ENCODE measurements at regions not wholly inside any gene's neighbourhood (a gene's known extent, or its start where the extent isn't known, plus 50 kb on each side); places are given as distances from the start of the nearest gene placed in this dataset.

- no peak for DNase-seq (ENCODE audit: low read depth in 2 of 2, low spot score in 1 of 2)
These were observed 381.4 kb downstream of the PLPP3 start for GRCh38 chr1:56197946-56198345.

- DNase-seq (ENCODE audit: low read depth in 2 of 2, low spot score in 1 of 2) = no peak
These were observed 382.5 kb downstream of the PLPP3 start for GRCh38 chr1:56196839-56197238.

GRCh38 chr1:56194701-56195300 lies 384.6 kb downstream of the PLPP3 start:
- DNase-seq (ENCODE audit: low read depth in 2 of 2, low spot score in 1 of 2) = no peak

GRCh38 chr1:56193656-56194055 lies 385.7 kb downstream of the PLPP3 start:
- no peak for DNase-seq (ENCODE audit: low read depth in 2 of 2, low spot score in 1 of 2)

- DNase-seq (ENCODE audit: low read depth in 2 of 2, low spot score in 1 of 2) = no peak
These were observed 388.0 kb downstream of the PLPP3 start for GRCh38 chr1:56191369-56191768.

GRCh38 chr1:56190806-56191365 lies 388.5 kb downstream of the PLPP3 start:
- DNase-seq (ENCODE audit: low read depth in 2 of 2, low spot score in 1 of 2) = no peak

GRCh38 chr1:56189946-56190805 lies 389.2 kb downstream of the PLPP3 start:
- DNase-seq (ENCODE audit: low read depth in 2 of 2, low spot score in 1 of 2) = no peak

- no peak for DNase-seq (ENCODE audit: low read depth in 2 of 2, low spot score in 1 of 2)
These were observed 389.9 kb downstream of the PLPP3 start for GRCh38 chr1:56189454-56189853.

GRCh38 chr1:56188855-56189254 lies 390.5 kb downstream of the PLPP3 start:
- no peak for DNase-seq (ENCODE audit: low read depth in 2 of 2, low spot score in 1 of 2)

GRCh38 chr1:56188221-56188620 lies 391.1 kb downstream of the PLPP3 start:
- no peak for DNase-seq (ENCODE audit: low read depth in 2 of 2, low spot score in 1 of 2)

- DNase-seq (ENCODE audit: low read depth in 2 of 2, low spot score in 1 of 2) = no peak
These were observed 392.0 kb downstream of the PLPP3 start for GRCh38 chr1:56187405-56187804.

GRCh38 chr1:56185493-56185892 lies 393.9 kb downstream of the PLPP3 start:
- DNase-seq (ENCODE audit: low read depth in 2 of 2, low spot score in 1 of 2) = no peak

GRCh38 chr1:56183151-56183550 lies 396.2 kb downstream of the PLPP3 start:
- no peak for DNase-seq (ENCODE audit: low read depth in 2 of 2, low spot score in 1 of 2)

- DNase-seq (ENCODE audit: low read depth in 2 of 2, low spot score in 1 of 2) = no peak
These were observed 398.7 kb downstream of the PLPP3 start for GRCh38 chr1:56180520-56181190.

GRCh38 chr1:56179543-56179942 lies 399.8 kb downstream of the PLPP3 start:
- DNase-seq (ENCODE audit: low read depth in 2 of 2, low spot score in 1 of 2) = no peak

GRCh38 chr1:56175211-56175610 lies 404.2 kb downstream of the PLPP3 start:
- DNase-seq (ENCODE audit: low read depth in 2 of 2, low spot score in 1 of 2) = no peak

GRCh38 chr1:56174176-56174885 lies 405.0 kb downstream of the PLPP3 start:
- no peak for DNase-seq (ENCODE audit: low read depth in 2 of 2, low spot score in 1 of 2)

- no peak for DNase-seq (ENCODE audit: low read depth in 2 of 2, low spot score in 1 of 2)
These were observed 405.6 kb downstream of the PLPP3 start for GRCh38 chr1:56173736-56174135.

- DNase-seq (ENCODE audit: low read depth in 2 of 2, low spot score in 1 of 2) = no peak
These were observed 407.7 kb downstream of the PLPP3 start for GRCh38 chr1:56171670-56172069.

GRCh38 chr1:56170784-56171320 lies 408.5 kb downstream of the PLPP3 start:
- no peak for DNase-seq (ENCODE audit: low read depth in 2 of 2, low spot score in 1 of 2)

- DNase-seq (ENCODE audit: low read depth in 2 of 2, low spot score in 1 of 2) = no peak
These were observed 409.5 kb downstream of the PLPP3 start for GRCh38 chr1:56169856-56170255.

Data from stimulated activated CD8-positive, alpha-beta memory T cell treated with anti-CD3 and anti-CD28 coated beads, Interleukin-4, amount 100 ng/mL, for 4 hours (primary cell).